SHP77 (cell line): ENCODE measurements at regions not wholly inside any gene's neighbourhood (a gene's known extent, or its start where the extent isn't known, plus 50 kb on each side); places are given as distances from the start of the nearest gene placed in this dataset.
"Not testable (repeated sequence)": the region's sequence is repeated elsewhere in the genome, so short reads cannot be mapped to it uniquely, and the experiment has no call there.

Source experiments
- DNase-seq, 2 experiments: peaks; one replicate each; lab custom pipeline; 2025; lab: John Stamatoyannopoulos, UW

DNA sequence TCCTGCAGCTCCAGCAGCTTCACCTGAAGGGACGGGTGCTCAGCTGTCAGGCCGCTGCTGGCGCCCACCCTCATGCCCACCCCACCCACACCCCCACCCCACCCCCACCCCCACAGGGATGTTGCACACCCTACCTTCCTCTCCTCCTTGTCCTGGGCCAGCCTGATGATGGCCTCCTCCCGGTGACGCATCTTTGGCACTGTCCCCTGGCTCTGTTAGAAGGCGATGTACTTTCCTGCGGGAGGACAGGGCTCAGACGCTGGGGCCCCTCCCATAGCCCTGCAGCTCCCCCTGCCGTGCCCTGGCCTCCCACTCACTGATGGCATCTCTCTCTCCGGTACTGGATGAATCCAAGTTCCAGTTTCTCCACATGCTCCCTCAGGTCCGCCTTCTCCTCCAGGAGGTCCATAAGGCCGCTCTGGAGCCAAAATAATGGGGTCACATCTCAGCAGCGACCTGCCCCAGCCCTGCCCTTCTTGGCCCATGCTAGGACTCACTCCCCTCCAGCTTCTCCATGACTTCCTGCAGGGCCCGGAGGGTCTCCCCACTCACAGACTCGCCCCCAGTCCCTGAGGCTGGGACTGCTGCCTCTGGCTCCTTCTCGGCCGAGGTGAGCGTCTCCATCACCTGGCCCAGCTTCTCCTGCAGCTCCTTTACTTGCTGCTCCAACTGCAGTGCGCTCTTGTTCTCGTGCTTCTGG, 55.2 kb downstream of the GOLGA8B start:
- DNase-seq = not testable (repeated sequence)

DNA sequence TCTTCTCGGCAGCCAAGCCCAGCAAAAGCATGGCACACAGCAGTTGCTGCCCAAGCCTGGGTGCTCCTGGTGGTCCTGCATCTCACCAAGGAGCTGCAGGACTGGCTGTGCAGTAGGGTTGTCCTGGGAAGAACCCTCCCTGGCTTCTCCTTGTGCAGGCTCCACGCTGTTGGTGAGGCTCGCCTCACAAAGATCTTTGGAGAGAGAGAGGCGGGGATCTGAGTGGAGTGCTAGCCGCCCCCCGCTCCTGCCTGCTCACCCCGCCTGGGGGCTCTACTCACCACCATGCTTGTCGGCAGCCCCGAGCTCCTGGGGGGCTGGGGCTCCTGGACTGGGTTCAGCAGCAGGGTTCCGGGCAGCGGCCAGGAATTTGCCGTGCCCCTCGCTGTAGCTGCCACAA, 55.8 kb downstream of the GOLGA8B start:
- not testable (repeated sequence) for DNase-seq

DNA sequence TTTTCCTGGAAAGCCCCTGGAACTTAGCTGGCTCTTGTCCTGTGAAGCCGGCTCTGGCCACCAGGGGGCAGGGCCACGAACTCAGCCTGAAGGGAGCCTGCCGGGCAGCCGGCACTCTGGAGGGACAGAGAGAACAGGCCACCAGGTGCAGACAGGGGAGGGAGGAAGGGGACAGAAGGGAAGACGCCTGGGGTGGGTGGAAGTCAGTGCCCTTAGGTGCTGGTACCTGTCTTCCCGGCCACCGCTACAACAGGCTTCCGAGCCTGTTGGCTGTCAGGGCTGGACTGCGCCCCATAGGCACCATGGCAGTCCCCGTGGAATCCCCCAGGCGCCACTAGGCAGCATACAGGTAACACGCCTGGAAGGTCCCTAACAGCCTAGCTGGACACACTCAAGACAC, 59.6 kb downstream of the GOLGA8B start:
- DNase-seq = not testable (repeated sequence)

DNA sequence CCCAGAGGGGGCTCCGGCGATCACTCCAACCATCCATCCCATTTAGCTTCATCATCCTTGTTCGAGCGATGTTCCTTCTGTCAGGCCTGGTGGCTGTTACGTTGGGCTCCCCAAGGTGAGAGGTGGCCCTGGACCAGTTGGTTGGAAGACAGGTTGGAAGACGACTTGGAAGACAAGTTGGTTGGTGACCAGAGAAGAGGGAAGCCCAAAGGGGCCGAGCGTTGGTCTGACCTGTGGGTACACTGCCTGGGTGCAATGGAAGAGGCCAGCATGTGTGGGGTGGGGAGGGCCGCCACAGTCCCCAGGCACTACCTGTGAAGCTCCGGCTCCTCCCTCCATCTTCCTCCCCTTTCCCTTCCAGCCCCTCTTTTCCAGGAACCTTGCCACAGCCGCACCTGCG, 60.9 kb downstream of the GOLGA8B start:
- not testable (repeated sequence) for DNase-seq

DNA sequence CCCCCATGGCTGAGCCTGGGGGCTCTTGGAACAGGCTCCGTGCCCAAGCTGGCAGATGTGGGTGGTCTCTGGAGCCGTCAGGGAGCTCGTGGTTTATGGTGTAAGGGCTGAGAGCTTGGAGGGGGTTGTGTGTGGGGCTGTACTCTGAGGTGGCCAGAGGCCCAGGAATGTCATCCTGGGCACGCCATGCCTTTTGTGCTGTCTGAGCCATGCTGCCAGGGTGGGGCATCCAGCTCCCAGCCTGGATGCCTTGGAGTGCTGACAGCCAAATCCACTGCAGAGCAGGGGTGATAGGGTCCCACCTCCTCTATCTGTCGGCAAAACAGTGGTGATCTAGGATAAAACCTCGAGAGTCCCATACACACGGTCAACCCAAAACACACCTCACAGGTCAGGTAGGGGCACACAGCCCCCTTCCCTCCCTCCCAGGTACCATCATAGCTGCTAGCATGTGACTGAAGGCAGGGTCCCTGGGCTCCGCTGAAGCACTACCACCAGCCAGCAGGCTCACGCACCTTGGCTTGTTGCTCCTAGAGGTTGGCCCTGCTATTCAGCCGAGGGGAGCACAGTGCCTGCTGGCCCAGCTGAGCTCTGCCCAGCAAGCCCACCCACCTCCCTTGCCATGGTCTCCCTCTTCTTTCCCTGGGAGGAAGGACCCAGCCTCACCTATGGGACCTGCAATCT, 61.5 kb downstream of the GOLGA8B start:
- not testable (repeated sequence) for DNase-seq

DNA sequence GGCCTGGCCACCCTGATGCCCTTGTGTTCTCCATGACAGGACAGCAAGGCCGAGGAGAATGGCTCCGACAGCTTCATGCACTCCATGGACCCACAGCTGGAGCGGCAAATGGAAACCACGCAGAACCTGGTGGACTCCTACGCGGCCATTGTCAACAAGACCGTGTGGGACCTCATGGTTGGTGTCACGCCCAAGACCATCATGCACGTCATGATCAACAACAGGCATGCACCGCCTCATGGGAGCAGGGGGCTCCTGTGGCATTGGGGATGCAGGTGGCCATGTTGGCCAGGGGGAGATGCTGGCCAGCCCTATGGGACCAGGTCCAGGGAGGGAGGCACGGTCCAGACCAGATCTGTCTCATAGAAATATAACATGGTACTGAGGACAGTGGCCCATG, 62.9 kb downstream of the GOLGA8B start:
- DNase-seq = no peak

DNA sequence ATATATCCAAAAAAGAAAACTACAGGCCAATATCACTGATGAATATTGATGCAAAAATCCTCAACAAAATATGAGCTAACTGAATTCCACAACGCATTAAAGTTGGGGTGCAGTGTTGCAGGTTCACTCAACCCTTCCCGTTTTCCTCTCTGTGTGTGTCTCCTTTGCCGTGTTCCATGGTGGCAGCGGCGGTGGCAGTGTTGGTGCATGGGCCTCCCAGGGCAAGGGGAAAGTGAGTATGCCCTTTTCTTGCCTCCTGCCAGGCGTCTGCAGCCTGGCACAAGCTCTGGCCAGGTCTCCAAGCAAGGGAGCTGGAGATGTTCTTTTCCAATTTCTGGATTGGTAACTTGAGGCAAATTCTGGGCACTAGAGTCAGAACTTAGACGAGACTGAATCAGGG, 63.4 kb downstream of the GOLGA8B start:
- DNase-seq = not testable (repeated sequence)

DNA sequence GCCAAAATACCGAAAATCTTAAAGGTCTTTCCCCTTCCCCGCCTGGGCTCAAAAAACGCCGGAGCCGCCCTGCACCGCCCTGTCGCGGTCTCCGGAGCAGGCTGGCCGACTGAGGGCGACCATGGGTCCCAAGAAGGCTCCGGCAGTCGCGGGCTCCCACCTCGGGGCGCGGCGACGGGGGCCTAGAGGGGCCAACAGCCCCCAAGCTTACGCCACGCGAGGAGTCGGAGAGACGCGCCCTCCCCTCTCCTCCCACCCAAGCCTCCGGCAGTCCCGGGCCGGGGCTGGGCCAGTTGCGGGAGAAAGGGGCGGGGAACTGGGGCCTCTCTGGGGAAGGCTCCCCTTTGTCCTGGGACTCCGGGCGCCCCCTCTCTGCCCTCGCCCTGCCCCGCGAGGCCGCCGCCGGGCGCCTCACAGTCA, 69.2 kb downstream of the GOLGA8B start:
- DNase-seq = no peak

DNA sequence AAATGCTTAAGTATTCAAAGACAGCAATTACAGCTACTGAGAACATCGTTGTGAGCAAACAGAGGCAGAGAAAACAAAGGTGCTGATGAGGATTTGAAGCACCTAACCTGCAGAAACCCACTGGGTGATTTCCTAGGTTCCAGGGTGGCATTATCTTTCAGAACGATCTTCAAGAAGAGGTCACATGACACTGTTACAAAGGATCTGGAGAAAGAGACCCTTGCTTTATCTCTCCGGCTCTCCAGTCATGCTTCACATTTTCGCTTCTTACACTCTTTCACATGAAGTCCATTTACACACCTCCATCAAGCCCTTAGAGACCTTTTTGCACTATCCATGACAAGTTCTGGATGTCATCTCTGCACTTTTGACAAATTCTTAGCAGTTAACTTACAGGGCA, 70.8 kb downstream of the GOLGA8B start:
- DNase-seq = no peak

DNA sequence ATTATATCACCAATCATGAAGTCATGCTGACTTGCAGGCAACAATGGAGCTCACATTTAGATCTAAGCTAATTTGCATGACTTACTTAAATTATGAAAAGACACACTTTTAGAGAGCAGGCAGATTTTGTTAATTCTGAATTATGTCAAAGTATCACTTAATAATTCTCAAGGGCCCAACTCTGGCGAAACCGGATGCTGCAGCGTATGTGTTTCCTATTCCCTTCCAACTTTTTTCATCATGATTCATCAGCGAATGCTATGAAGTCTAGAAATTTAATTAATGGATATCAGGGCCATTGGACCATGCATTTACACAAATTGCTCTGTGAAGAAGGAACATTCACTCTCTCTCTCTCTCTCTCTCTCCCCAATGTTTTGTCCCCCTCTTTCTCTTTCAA, 63.5 kb upstream of the GOLGA8A start:
- DNase-seq = no peak

DNA sequence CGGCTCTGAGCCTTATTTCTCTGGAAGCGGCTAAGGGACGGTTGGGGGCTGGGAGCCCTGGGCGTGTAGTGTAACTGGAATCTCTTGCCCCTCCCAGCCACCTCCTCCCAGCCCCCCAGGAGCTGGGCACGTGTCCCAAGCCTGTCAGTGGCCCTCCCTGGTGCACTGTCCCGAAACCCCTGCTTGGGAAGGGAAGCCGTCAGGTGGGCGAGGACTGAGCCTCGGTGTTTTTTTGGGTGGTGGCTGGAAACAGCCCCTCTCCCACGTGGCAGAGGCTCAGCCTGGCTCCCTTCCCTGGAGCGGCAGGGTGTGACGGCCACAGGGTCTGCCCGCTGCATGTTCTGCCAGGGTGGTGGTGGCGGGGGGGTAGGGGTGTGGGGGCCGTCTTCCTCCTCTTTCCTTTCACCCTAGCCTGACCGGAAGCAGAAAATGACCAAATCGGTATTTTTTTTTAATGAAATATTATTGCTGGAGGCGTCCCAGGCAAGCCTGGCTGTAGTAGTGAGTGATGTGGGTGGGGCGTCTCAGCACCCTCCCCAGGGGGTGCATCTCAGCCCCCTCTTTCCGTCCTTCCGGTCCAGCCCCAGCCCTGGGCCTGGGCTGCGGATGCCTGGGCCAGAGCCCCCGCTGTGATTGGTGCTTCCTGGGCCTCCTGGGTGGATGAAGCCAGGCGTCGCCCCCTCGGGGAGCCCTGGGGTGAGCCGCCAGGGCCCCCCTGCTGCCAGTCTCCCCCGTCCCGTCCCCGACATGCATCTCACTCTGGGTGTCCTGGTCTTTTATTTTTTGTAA, 58.8 kb upstream of the GOLGA8A start:
- DNase-seq = no peak

DNA sequence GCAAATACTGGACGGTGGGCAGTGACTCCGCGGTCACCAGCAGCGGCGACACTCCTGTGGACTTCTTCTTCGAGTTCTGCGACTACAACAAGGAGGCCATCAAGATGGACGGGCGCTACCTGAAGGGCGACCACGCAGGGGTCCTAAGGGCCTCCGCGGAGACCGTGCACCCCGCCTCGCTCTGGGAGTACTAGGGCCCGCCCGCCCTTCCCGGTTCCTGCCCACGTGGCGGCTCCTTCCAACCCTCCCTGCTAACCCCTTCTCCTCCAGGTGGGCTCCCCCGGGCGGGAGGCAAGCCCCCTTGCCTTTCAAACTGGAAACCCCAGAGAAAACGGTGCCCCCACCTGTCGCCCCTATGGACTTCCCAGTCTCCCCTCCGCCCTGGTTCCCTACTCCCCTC, 58.1 kb upstream of the GOLGA8A start:
- not testable (repeated sequence) for DNase-seq

DNA sequence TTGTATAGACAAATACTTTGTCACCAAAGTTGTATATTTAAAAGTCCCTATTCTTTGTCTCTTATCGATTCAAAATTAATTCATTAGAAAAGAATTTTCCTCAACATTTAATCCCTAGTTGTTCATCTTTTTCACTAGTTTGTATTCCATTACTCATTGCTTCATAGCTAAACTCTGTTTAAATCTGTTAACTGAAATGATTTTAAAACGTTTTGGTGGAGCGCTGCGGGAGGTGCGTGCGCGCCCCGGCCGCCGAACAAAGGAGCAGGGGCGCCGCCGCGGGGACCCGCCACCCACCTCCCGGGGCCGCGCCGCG, 56.4 kb upstream of the GOLGA8A start:
- DNase-seq = no peak

DNA sequence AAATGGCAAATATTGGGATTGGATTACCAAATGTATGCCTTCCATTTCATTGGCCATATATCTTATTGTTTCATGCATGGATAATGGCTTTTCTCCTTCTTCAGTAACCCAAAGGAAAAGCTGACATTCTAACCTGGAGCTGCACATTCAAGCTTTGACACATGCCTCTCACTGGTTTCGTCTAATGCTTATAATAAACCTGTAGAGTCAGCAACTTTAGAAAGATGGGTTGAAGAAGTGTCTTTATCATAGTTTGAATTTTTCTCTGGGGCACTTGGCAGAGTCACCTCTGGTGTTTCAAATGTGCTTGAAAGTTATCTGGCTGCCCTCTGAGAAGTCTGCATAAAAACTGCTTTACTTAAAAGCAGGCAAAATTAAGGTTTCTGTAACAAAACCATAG, 55.4 kb upstream of the GOLGA8A start:
- DNase-seq = no peak

DNA sequence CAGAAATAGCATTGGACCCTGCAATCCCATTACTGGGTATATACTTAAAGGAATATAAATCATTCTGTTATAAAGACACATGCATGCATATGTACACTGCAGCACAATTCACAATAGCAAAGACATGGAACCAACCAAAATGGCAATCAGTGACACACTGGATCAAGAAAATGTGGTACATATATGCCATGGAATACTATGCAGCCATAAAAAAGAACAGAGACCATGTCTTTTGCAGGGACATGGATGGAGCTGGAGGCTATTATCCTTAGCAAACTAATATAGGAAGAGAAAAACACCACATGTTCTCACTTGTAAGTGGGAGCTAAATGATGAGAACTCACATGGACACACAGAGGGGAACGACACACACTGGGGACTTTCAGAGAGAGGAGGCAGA, 53.9 kb upstream of the GOLGA8A start:
- DNase-seq = not testable (repeated sequence)

DNA sequence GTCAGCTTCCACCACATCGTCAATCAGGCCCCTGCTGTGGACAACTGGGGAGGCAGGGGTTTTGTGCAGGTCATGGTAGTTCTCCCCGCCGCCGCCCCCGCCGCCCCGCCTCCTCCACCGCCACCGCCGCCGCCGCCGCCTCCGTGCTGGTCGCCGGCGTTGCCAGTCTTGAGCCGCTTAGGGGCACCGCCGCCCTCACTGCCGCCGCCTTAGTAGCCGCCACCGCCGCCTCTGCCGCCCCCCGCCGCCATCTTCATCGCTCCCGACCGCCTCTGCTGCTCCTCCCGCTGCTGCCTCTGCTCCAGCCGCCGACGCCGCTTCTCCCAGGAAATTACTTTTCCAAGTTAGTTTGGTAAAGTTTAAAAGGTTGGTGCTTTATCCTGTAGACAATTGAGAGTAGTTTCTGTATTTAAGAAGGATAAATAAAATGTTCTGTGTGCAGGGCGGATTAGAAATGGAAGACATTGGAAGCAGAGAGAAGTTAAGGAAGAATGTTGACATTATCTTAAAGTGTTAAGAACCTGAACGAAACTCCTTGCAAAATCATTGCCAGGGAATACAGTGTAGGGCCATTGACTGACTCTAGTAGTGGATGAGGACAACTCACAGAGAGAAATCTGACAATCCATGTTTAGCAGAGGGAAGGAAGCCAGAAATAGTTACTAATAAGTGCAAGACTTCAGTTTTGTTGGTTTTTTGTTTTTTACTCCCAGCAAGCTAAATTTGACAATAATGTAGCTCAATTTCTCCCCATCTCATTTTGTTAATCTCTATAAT, 53.0 kb upstream of the GOLGA8A start:
- no peak for DNase-seq

DNA sequence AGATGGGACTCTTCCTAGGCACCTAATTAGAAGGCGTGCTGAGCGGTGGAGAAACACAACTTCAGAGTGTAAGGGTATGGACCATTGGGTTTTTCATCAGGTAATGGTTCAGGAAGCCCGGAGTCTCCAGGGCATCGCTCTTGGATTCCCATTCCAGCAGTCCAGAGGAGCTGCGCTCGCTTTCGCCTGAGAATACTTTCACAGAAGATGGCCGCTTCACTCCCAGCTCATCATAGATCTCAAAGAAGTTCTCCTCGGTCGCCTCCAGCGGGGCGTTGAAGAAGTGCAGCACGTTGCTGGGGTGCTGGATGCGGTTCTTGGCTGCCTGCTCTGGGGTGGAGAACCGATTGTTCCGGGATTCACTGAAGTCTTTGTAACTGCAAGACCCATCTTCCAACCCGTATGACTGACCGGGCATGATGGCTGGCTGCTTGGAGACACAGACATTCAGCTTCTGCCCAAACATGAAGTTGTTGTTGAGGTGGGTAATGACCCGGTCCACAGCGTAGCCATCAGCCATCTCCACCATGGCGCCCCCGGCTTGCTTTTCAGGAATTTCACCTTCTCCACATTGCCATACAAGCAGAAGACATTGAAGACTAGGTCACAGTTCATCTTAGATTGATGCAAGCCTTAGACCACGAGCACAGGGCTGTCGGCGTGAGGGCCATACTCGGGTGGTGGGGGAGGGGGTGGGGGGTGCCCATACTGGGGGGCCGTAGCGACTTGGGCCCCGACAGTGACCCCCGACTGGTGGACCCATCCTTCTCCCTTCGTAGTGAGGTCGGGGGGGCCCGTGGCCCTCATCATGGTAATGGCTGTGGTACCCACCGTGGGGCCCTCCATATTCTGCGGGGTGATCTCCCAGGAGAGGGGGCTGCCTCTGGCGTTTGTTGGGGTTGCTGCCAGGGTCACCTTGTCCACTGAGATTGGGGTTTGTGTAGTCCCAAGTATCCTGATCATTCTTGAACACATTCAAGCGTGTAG, 51.7 kb upstream of the GOLGA8A start:
- peak; percentile 9 to 23 for DNase-seq
